ENCODE measurements at regions not wholly inside any gene's neighbourhood (a gene's known extent, or its start where the extent isn't known, plus 50 kb on each side); places are given as distances from the start of the nearest gene placed in this dataset.

DNA sequence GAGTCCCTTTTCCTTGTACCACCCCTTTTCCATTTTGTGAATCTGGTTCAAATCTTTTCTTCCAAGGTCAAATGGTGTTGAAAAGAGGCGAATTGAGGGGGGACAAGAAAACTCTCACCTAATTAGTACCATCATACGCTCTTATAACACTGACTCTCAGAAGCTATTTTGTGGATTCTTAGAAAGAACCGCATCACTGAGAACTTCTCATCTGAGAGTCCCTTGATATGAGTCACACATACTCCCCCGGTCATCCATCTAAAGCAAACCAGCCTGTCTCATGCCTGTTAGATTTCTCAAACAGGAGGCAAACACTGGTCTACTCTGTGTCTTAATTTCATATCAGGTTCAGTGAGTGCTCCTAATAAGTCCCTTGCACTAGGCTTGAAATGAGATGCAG lies 76.5 kb upstream of the SPRED1 start:
- DNase-seq (ENCODE audit: low read depth in 3 of 3): no peak

DNA sequence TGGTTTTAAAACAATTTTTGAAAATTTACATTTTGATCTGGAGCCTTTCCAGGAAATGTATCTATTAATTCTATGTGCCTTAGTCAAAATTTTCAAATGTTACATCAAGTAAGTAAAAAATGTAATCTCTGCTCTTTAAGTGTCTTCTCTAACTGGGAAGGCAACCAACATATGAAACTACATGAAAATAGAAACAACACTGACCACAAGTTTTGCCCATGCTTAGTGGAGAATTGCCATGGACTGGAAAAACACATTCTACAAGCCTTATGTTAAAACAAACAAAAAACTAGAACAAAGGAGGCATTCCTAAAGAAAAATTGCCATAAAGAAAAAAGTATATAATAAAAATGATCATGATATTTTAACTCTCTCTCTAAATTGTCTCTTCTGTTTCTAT lies 75.9 kb upstream of the SPRED1 start:
- DNase-seq (ENCODE audit: low read depth in 3 of 3): no peak

DNA sequence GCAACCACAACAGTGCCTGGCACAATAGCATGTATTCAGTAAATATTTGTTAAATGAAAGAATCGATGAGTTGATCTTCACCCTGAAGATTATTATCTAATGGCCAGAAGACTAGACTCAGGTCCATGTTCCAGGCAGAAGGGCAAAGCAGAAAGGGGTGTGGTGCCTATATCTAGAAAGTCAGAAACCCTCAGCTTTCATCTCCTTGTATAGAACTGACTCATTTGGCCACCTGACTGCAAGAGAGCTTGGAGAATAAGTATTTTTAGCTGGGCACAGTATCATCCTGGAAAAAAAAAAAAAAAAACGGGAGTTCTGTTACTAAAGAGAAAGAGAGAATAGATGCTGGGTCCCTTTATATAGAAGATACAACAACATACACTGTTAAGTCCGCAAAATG lies 69.7 kb upstream of the SPRED1 start:
- no peak for DNase-seq (ENCODE audit: low read depth in 3 of 3)

DNA sequence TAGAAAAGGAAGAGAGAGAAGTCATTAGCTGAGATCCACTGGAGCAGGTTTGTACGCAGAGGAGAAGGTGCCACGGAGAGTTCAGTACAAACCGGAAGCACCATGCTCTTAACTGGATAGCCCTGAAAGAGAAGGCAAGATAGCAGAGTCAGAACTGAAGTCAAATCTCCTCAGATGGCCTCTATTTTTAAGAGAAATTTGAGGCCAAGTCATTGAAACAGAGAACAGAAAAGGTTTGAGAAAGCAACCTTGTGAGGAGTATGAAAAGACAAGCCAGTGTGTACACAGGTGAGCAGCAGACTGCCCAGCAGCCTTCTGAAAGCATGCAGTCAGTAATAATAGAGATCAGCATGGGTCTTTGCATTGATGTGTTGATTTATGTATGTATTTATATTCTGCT lies 66.1 kb upstream of the SPRED1 start:
- DNase-seq (ENCODE audit: low read depth in 3 of 3): no peak

DNA sequence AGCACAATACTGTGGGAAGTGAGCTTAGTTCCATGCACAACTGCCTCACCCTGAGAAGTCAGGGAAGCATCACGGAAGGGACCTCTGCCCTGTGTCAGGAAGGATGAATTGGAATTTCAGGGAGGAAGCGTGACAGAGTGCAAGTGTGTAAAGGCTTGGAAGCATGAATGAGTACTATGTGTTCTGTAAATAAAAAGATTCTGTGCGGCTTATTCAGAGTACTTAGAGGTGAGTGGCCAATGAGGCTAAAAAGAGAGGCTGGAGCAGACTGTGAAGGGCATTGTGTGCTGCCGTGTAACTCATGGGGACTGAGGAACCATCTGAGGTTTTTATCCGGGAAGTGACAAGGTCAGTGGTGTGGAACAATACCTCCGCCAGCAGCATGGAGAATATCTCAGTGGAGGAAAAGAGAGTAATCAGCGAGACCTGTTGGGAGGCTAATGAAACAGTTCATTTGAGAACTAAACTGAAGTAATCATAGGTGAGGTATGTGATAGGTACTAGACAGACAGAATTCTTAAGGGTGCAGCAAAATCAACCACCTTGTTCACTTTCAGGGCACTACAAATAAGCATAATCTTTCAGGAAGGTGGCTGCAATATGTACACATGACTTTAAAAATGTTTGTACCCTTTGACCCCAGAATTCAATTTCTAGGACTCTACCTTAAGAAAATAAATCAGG lies 64.9 kb upstream of the SPRED1 start:
- no peak for DNase-seq (ENCODE audit: low read depth in 3 of 3)

DNA sequence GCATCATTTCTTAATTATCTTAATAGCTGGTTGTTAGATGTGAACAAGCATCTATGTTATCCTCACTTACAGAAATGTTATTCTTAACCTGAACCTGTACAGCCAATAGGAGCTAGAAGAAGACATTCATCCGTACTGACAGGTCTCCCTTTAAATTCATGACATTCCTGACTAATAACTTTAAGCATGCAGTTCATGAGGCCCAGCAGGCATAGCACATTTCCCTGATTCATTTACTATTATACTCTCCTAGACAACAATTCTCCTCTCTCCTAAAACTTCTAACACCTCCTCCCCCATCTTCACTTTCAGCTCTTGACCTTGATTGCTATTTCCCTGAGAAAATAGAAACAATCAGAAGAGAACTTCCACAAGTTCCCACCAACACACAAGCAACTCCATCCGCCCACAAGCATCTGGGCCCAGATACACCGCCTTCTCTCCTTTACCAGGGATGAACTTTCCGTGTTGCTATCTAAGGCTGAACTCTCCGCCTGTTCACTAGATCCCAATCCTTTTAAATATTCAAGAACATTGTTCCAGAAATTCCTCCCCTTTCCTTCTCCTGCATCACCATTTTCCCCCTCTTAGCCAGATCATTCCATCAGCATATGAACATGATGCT lies 62.9 kb upstream of the SPRED1 start:
- DNase-seq (ENCODE audit: low read depth in 3 of 3): no peak

DNA sequence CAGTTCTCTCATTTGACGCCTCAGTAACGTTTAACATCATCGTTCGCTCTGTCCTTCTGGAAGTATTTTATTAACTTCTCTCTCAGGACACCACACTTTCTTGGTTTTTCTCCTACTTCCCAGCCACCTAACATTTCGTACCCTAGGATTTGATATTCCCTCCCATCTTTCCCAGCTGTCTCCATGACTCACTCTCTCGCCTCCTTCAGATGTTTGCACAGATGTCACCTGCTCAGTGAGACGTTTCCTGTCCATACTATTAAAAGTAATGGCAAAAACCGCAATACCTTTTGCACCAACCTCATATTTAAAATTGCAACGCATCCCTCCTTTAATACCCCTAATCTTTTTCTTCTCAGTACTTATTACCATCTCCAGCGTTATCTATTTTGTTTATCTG lies 62.1 kb upstream of the SPRED1 start:
- no peak for DNase-seq (ENCODE audit: low read depth in 3 of 3)

DNA sequence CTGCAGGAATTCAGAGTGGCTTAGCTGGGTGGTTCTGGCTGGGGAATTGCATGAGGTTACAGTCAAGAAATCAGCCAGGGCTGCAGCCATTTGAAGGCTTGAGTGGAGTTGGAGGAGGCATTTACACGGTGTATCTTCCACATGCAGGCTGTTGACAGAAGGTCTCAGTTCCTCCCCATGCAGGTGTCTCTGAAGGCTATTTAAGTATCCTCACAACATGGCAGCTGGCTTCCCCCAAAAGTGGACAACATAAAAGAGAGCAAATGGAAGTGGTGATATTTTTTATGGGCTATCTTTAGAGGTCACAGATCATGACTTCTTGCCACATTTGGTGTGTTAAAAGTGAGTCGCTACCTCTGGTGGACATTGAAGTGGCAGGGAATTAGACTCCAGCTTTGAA lies 60.1 kb upstream of the SPRED1 start:
- DNase-seq (ENCODE audit: low read depth in 3 of 3): no peak

DNA sequence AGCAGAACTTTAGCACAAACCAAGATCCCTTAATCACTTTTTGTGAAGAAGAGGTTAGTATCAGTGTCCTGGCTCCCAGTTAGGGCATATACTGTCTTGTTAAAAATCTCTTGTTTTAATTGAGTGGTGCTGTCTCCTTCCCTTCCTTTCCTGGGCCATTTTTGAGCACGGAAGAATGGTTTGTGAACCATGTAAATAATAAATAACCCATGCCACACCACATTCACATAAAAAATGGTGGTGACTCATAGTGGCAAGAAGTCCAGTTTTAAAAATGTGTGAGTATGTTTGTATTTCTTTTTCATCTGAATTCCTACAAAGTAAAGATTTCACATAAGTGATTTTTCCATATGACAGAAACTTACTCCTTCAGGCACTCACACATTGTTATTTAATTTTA lies 59.1 kb upstream of the SPRED1 start:
- DNase-seq (ENCODE audit: low read depth in 3 of 3): no peak

DNA sequence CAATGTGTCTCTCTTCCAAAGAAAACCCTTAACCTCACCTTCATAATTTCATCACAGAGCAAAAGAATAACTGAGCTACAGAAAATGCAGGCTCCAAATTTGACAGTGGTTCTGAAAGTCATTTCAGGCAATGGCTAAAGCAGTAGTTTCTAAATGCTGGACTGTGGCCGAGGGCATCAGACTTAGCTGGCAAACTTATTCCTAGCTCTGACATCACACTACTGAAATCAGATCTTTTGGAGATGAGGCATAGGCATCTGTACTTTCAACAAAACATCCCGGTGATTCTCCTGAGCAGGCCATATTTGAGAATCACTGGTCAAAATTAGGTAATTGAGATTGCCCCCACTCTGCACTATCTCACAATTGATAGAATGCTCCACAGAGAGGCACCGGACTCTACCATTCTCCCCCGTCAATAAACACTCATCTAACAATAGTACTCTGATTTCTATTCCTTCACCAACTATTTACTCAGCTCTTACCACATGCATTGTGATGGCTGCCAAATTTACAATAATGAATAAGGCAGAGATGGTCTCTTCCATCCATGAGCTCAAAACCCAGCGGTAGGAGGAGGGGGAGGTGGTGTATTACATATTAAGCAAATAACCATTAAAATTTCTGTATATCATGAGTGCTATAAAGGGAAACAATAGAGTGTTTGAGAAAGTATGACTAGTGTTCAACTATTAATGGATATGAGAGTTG lies 57.3 kb upstream of the SPRED1 start:
- DNase-seq (ENCODE audit: low read depth in 3 of 3): no peak

DNA sequence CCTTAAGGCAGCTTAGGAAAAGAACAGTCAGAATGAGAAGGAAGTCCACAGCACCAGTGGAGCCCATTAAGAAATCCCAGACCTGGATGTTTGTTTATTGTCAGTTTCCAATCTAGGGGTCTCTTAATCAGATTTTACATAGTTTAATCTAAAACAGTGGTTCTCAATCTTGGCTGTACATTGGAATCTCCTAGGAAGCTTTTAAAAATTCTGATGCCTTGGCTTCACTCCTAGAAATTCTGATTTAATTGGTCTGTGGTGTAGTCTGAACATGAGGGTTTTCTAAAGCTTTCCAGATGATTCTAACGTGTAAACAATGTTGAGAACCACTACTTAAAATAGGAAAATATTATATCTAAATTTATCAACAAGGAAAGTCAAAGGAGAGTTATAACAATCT lies 56.6 kb upstream of the SPRED1 start:
- DNase-seq (ENCODE audit: low read depth in 3 of 3): no peak

DNA sequence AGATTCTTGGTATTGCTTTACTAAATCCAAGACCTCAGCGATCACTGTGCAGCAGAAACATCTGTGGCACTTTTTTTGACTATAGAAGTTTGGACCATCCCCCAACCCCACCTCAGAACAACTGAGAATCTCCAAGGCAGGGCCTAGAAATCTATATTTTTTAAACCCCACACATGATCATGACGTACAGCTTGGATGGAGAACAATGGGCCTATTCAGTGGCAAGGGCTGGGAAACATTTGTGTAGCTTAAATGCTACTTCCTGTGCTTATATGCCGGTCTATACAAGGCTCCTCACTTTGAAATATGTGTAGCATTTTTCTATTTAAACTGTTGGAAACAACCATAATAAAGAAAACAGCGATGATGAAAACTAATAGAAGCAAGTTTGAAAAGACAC lies 55.1 kb upstream of the SPRED1 start:
- DNase-seq (ENCODE audit: low read depth in 3 of 3): no peak

DNA sequence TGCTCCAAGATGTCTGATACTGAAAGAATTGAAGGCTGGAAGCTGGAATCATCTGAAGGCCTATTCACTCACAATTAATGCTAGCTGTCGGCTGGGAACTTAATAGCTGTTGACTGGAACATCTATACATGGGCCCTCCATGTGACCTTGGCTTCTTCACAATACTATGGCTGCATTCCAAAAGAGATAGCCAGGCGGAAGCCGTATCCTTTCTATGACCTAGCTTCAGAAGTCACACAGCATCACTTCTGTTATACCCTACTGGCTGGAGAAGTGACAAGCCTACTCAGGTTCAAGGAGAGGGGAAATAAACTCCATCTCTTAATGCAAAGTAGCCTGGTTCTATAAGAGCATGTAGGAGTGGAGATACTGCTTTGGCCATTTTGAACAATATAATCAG lies 50.9 kb upstream of the SPRED1 start:
- DNase-seq (ENCODE audit: low read depth in 3 of 3): no peak

DNA sequence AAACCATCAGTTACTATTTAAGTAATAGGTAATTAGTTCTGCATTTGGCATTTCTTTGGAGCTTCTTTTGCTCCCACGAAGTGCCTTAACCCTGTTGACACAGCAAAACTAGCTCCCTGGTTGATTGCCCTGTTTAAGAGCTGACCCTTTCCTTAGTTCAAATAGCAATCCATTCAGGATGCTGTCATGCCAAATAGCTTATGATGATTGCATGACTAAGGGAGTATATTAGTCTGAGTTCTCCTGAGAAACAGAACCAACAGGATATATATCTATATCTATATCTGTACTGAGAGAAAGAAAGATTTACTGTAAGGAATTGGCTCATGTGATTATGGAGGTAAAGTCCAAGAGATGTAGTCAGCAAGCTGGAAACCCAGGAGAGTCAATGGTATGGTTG lies 50.3 kb upstream of the SPRED1 start:
- no peak for DNase-seq (ENCODE audit: low read depth in 3 of 3)

Data from stimulated activated CD4-positive, alpha-beta T cell treated with anti-CD3 and anti-CD28 coated beads, TNF-alpha, amount 100 ng/mL, for 48 hours (primary cell).